ENCODE measurements at regions not wholly inside any gene's neighbourhood (a gene's known extent, or its start where the extent isn't known, plus 50 kb on each side); places are given as distances from the start of the nearest gene placed in this dataset.
A peak's percentile ranks its signal among the peaks of the same experiment; 100 is the strongest.
"Not testable (repeated sequence)": the region's sequence is repeated elsewhere in the genome, so short reads cannot be mapped to it uniquely, and the experiment has no call there.

GRCh38 chr1:242890192-242890741 is 364.8 kb downstream of the CEP170 start:
- peak overlapping the region; percentile 49 for H3K4me3 Mint-ChIP-seq
- H3K27me3 Mint-ChIP-seq (ENCODE audit: low read depth), result peaks cover 8% of the 10 kb centered on the region
- H3K36me3 Mint-ChIP-seq, result no peaks in the 10 kb centered on the region
- TF ChIP-seq CTCF (IDR thresholded peaks at IDR 0.05; ENCODE audit: unreplicated experiment), result no peak
- H3K27ac Mint-ChIP-seq, result no peak overlapping the region
- no peaks in the 10 kb centered on the region for H3K9me3 Mint-ChIP-seq
- H3K4me1 Mint-ChIP-seq, result peaks cover 2% of the 10 kb centered on the region
- DNase-seq (ENCODE audit: low spot score in 2 of 2, unreplicated experiment in 2 of 2), result peak; percentile 36 to 78

GRCh38 chr1:242886137-242886536 is 361.6 kb upstream of the PLD5 start:
- Mint-ChIP-seq H3K36me3 (no peaks in the 10 kb centered on the region), H3K27ac (no peak overlapping the region), H3K9me3 (no peaks in the 10 kb centered on the region), H3K4me3 (no peak overlapping the region), H3K4me1 (peaks cover 2% of the 10 kb centered on the region), H3K27me3 (ENCODE audit: low read depth) (peaks cover 15% of the 10 kb centered on the region)
- DNase-seq (ENCODE audit: low spot score in 2 of 2, unreplicated experiment in 2 of 2), result no peak
- TF ChIP-seq CTCF (IDR thresholded peaks at IDR 0.05; ENCODE audit: unreplicated experiment), result no peak

- not testable (repeated sequence) for DNase-seq (ENCODE audit: low spot score in 2 of 2, unreplicated experiment in 2 of 2); H3K27me3 Mint-ChIP-seq (ENCODE audit: low read depth); H3K4me1 Mint-ChIP-seq; H3K27ac Mint-ChIP-seq; H3K4me3 Mint-ChIP-seq; H3K36me3 Mint-ChIP-seq; H3K9me3 Mint-ChIP-seq
These were observed 355.5 kb upstream of the PLD5 start for GRCh38 chr1:242880022-242880421.

- peaks cover 6% of the 10 kb centered on the region for H3K4me1 Mint-ChIP-seq
- H3K4me3 Mint-ChIP-seq, result no peak overlapping the region
These were observed 353.2 kb upstream of the PLD5 start for GRCh38 chr1:242877743-242878142.

GRCh38 chr1:242877229-242877628 is 352.7 kb upstream of the PLD5 start:
- peaks cover 1% of the 10 kb centered on the region for H3K27me3 Mint-ChIP-seq (ENCODE audit: low read depth)

More at GRCh38 chr1:242877743-242878142, 353.2 kb upstream of the PLD5 start:
- TF ChIP-seq CTCF (IDR thresholded peaks at IDR 0.05; ENCODE audit: unreplicated experiment), result no peak
- DNase-seq (ENCODE audit: low spot score in 2 of 2, unreplicated experiment in 2 of 2), result no peak
- H3K9me3 Mint-ChIP-seq, result no peaks in the 10 kb centered on the region
- peaks cover 4% of the 10 kb centered on the region for H3K27me3 Mint-ChIP-seq (ENCODE audit: low read depth)
- H3K36me3 Mint-ChIP-seq, result no peaks in the 10 kb centered on the region
- H3K27ac Mint-ChIP-seq, result no peak overlapping the region

GRCh38 chr1:242876030-242876429 is 351.5 kb upstream of the PLD5 start:
- Mint-ChIP-seq H3K4me1 (peaks cover 9% of the 10 kb centered on the region), H3K4me3 (no peak overlapping the region), H3K27ac (no peak overlapping the region), H3K36me3 (no peaks in the 10 kb centered on the region), H3K9me3 (no peaks in the 10 kb centered on the region), H3K27me3 (ENCODE audit: low read depth) (no peaks in the 10 kb centered on the region)
- no peak for DNase-seq (ENCODE audit: low spot score in 2 of 2, unreplicated experiment in 2 of 2)
- TF ChIP-seq CTCF (IDR thresholded peaks at IDR 0.05; ENCODE audit: unreplicated experiment), result no peak

More at GRCh38 chr1:242877229-242877628, 352.7 kb upstream of the PLD5 start:
- Mint-ChIP-seq H3K4me1 (peaks cover 6% of the 10 kb centered on the region), H3K9me3 (no peaks in the 10 kb centered on the region), H3K36me3 (no peaks in the 10 kb centered on the region), H3K4me3 (no peak overlapping the region), H3K27ac (no peak overlapping the region)
- no peak for TF ChIP-seq CTCF (IDR thresholded peaks at IDR 0.05; ENCODE audit: unreplicated experiment)
- DNase-seq (ENCODE audit: low spot score in 2 of 2, unreplicated experiment in 2 of 2), result no peak
